PC-3 (cell line): ENCODE measurements at regions not wholly inside any gene's neighbourhood (a gene's known extent, or its start where the extent isn't known, plus 50 kb on each side); places are given as distances from the start of the nearest gene placed in this dataset.

Experiments
- ATAC-seq: fragments of 200-7000 bp; cut with Tn5 transposase; 2 replicates; pipeline ENCODE4 v1.9.1; 2020; ENCODE audit warnings: mild to moderate bottlenecking, moderate library complexity
- BruUV-seq: library from RNA; stranded (reverse); fragments of 400-500 nt; replicated peaks from 2 replicates; lab custom pipeline; 2021; lab: Mats Ljungman, UMichigan
- CTCF ChIA-PET: fragments of 300-600 bp; sonication (Branson Sonifier 250); formaldehyde crosslinking; loops from one replicate; lab custom pipeline; 2022; ENCODE audit warnings: antibody characterized with exemption; lab: Charles Lee
- POLR2A ChIA-PET: fragments of 300-600 bp; sonication (Branson Sonifier 250); formaldehyde crosslinking; loops from one replicate; lab custom pipeline; 2022; ENCODE audit warnings: antibody characterized with exemption; ENCODE audit not compliant: unreplicated experiment; lab: Charles Lee
- DNase-seq: peaks from one replicate; pipeline ENCODE4 v3.0.0-alpha.2; 2015
- H2AFZ ChIP-seq: fragments of 300-600 bp; sonication (generic); 2 replicates; pipeline ENCODE4 v1.6.0; 2016; ENCODE audit warnings: antibody characterized with exemption, low read length
- H3F3A ChIP-seq: fragments of 300-600 bp; sonication (generic); one replicate; pipeline ENCODE4 v1.6.0; 2017; ENCODE audit warnings: antibody characterized with exemption, low read length, control low read depth, mild to moderate bottlenecking; ENCODE audit not compliant: unreplicated experiment
- H3K27ac ChIP-seq: fragments of 300-600 bp; sonication (generic); 2 replicates; pipeline ENCODE4 v1.5.1; 2016; ENCODE audit warnings: mild to moderate bottlenecking, low read length
- H3K27me3 ChIP-seq: fragments of 300-600 bp; sonication (generic); 2 replicates; pipeline ENCODE4 v1.6.1; 2016; ENCODE audit warnings: low read length, mixed read lengths
- H3K36me3 ChIP-seq: fragments of 300-600 bp; sonication (generic); 2 replicates; pipeline ENCODE4 v1.6.1; 2016; ENCODE audit warnings: low read depth, mixed run types, low read length, mixed read lengths
- H3K4me1 ChIP-seq: fragments of 300-600 bp; sonication (generic); 2 replicates; pipeline ENCODE4 v1.5.1; 2016; ENCODE audit warnings: low read length; ENCODE audit not compliant: insufficient read depth
- H3K4me2 ChIP-seq: fragments of 300-600 bp; sonication (generic); 2 replicates; pipeline ENCODE4 v1.6.0; 2016; ENCODE audit warnings: low read length
- H3K4me3 ChIP-seq: fragments of 300-600 bp; sonication (generic); 2 replicates; pipeline ENCODE4 v1.5.1; 2016; ENCODE audit warnings: mild to moderate bottlenecking, low read length, mixed read lengths
- H3K79me2 ChIP-seq: fragments of 300-600 bp; sonication (generic); 2 replicates; pipeline ENCODE4 v1.6.1; 2017; ENCODE audit warnings: low read length, mixed read lengths
- H3K9ac ChIP-seq: fragments of 300-600 bp; sonication (generic); 2 replicates; pipeline ENCODE4 v1.6.0; 2016; ENCODE audit warnings: mild to moderate bottlenecking, low read length
- H3K9me2 ChIP-seq: fragments of 300-600 bp; sonication (generic); replicated peaks from 2 replicates; pipeline ENCODE4 v1.6.1; 2016; ENCODE audit warnings: mixed run types, low read length, mixed read lengths
- H3K9me3 ChIP-seq: fragments of 300-600 bp; sonication (generic); 2 replicates; pipeline ENCODE4 v1.6.1; 2016; ENCODE audit warnings: low read length, mixed read lengths
- H4K20me1 ChIP-seq: fragments of 300-600 bp; sonication (generic); 2 replicates; pipeline ENCODE4 v1.6.1; 2016; ENCODE audit warnings: low read length, mixed read lengths
- EZH2 ChIP-seq: fragments of 300-600 bp; sonication (generic); IDR thresholded peaks from one replicate; pipeline ENCODE4 v1.6.1; 2017; ENCODE audit warnings: antibody characterized with exemption, mild to moderate bottlenecking, low read length; ENCODE audit not compliant: unreplicated experiment
- EZH2phosphoT487 ChIP-seq: fragments of 300-600 bp; sonication (generic); IDR thresholded peaks from 2 replicates; pipeline ENCODE4 v1.6.1; 2018; ENCODE audit warnings: mild to moderate bottlenecking, antibody characterized with exemption, low read length, borderline replicate concordance
- intact Hi-C: fragments of 100-400 bp; cut with micrococcal nuclease; formaldehyde crosslinking; loops from 2 replicates; pipeline ENCODE4 v1.9.0; 2023
- TF ChIP-seq, protein P1 (sequence below): fragments of 300-600 bp; sonication (generic); conservative IDR thresholded peaks from 2 replicates; pipeline ENCODE4 v1.5.1; 2017; ENCODE audit warnings: antibody characterized with exemption, low read depth, mild to moderate bottlenecking, low read length

DNA sequence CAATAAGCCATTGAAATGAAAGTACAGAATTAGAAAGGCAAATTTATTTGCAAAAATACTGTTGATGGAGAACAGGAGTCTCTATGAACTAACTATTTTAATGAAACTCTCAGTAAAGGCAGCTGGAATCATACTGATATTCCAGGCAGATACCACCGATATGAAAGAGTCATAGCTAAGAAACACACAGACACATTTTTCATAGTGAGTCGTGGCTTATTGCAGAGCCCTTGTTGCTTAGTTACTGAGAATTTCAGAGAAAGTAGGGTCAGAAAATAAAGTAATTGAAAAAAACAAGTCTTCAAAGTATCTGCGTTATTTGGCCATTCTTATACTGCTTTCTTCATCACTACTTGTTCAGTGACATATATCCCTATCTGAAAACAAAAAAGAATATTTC, 1890.9 kb downstream of the PCDH9 start:
- CTCF ChIA-PET, result no interaction called here
- no peak overlapping the region for H3K4me2 ChIP-seq
- no TSS peak for BruUV-seq
- H3K36me3 ChIP-seq, result no peaks in the 10 kb centered on the region
- H3K4me1 ChIP-seq, result no peaks in the 10 kb centered on the region
- no peak overlapping the region for H3K9ac ChIP-seq
- no peak overlapping the region for H2AFZ ChIP-seq
- ATAC-seq (no peak), DNase-seq (no peak)
- no peak overlapping the region for H3K27ac ChIP-seq
- no peak for TF ChIP-seq EZH2
- no peak for TF ChIP-seq EZH2phosphoT487
- TF ChIP-seq, protein P1, sequence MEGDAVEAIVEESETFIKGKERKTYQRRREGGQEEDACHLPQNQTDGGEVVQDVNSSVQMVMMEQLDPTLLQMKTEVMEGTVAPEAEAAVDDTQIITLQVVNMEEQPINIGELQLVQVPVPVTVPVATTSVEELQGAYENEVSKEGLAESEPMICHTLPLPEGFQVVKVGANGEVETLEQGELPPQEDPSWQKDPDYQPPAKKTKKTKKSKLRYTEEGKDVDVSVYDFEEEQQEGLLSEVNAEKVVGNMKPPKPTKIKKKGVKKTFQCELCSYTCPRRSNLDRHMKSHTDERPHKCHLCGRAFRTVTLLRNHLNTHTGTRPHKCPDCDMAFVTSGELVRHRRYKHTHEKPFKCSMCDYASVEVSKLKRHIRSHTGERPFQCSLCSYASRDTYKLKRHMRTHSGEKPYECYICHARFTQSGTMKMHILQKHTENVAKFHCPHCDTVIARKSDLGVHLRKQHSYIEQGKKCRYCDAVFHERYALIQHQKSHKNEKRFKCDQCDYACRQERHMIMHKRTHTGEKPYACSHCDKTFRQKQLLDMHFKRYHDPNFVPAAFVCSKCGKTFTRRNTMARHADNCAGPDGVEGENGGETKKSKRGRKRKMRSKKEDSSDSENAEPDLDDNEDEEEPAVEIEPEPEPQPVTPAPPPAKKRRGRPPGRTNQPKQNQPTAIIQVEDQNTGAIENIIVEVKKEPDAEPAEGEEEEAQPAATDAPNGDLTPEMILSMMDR, result no peak
- POLR2A ChIA-PET, result no interaction called here
- intact Hi-C loops, result no loop called here
- H3K9me2 ChIP-seq, result no peaks in the 10 kb centered on the region
- no peaks in the 10 kb centered on the region for H3F3A ChIP-seq
- H3K27me3 ChIP-seq, result no peaks in the 10 kb centered on the region
- no peak overlapping the region for H3K4me3 ChIP-seq
- no peaks in the 10 kb centered on the region for H3K79me2 ChIP-seq
- H4K20me1 ChIP-seq, result no peaks in the 10 kb centered on the region
- H3K9me3 ChIP-seq, result no peaks in the 10 kb centered on the region

- Histone ChIP-seq H3K36me3 (no peaks in the 10 kb centered on the region), H2AFZ (no peak overlapping the region), H3K9ac (no peak overlapping the region), H3K4me1 (no peaks in the 10 kb centered on the region), H3K27ac (no peak overlapping the region), H3K9me3 (no peaks in the 10 kb centered on the region), H3K9me2 (no peaks in the 10 kb centered on the region), H3K4me2 (no peak overlapping the region), H4K20me1 (no peaks in the 10 kb centered on the region), H3K79me2 (no peaks in the 10 kb centered on the region), H3K27me3 (no peaks in the 10 kb centered on the region), H3K4me3 (no peak overlapping the region), H3F3A (no peaks in the 10 kb centered on the region)
- BruUV-seq, result no TSS peak
- DNase-seq (no peak), ATAC-seq (no peak)
- ChIA-PET CTCF (no interaction called here), POLR2A (no interaction called here)
- no peak for TF ChIP-seq EZH2
- TF ChIP-seq EZH2phosphoT487, result no peak
- TF ChIP-seq, protein P1, result no peak
- intact Hi-C loops, result no loop called here
Observed at GRCh38 chr13:65336916-65337315, 1893.2 kb downstream of the PCDH9 start.

GRCh38 chr13:65336087-65336749, 1893.9 kb downstream of the PCDH9 start:
- TF ChIP-seq, protein P1, result no peak
- TF ChIP-seq EZH2, result no peak
- DNase-seq (no peak), ATAC-seq (no peak)
- no peak overlapping the region for H2AFZ ChIP-seq
- no peak overlapping the region for H3K4me3 ChIP-seq
- no peaks in the 10 kb centered on the region for H3K9me2 ChIP-seq
- H3K36me3 ChIP-seq, result no peaks in the 10 kb centered on the region
- no peaks in the 10 kb centered on the region for H3K79me2 ChIP-seq
- no TSS peak for BruUV-seq
- H3K9me3 ChIP-seq, result no peaks in the 10 kb centered on the region
- ChIA-PET CTCF (no interaction called here), POLR2A (no interaction called here)
- H3K9ac ChIP-seq, result no peak overlapping the region
- H3K4me2 ChIP-seq, result no peak overlapping the region
- H3K4me1 ChIP-seq, result no peaks in the 10 kb centered on the region
- no peaks in the 10 kb centered on the region for H3F3A ChIP-seq
- no peak overlapping the region for H3K27ac ChIP-seq
- H4K20me1 ChIP-seq, result no peaks in the 10 kb centered on the region
- no peaks in the 10 kb centered on the region for H3K27me3 ChIP-seq
- intact Hi-C loops, result no loop called here
